HepG2 (cell line): ENCODE measurements at regions not wholly inside any gene's neighbourhood (a gene's known extent, or its start where the extent isn't known, plus 50 kb on each side); places are given as distances from the start of the nearest gene placed in this dataset.
A peak's percentile ranks its signal among the peaks of the same experiment; 100 is the strongest.

Source experiments
- ATAC-seq: fragments of 200-7000 bp; cut with Tn5 transposase; 3 replicates; pipeline ENCODE4 v1.9.1; 2020; ENCODE audit warnings: mild to moderate bottlenecking, moderate library complexity
- BruUV-seq: library from RNA; stranded (reverse); fragments of 400-500 nt; replicated peaks from 2 replicates; lab custom pipeline; 2021; lab: Mats Ljungman, UMichigan
- CTCF ChIA-PET: fragments of 300-600 bp; formaldehyde crosslinking; extraction: SDS; loops from one replicate; lab custom pipeline; 2021; ENCODE audit warnings: low total read pairs, inconsistent platforms, low intra/inter-chr PET ratio; lab: Yijun Ruan, JAX
- POLR2A ChIA-PET: fragments of 350-600 bp; sonication (Branson Sonifier 250); formaldehyde crosslinking; loops from one replicate; lab custom pipeline; 2020; ENCODE audit warnings: antibody characterized with exemption, inconsistent platforms; lab: Yijun Ruan, JAX
- DNase-seq: peaks from one replicate; pipeline ENCODE4 v3.0.0-alpha.2; 2015; ENCODE audit warnings: low spot score
- FAIRE-seq: peaks from 3 replicates; lab custom pipeline; 2011; peaks lifted over from hg19 to GRCh38; lab: Jason Lieb, UNC
- H2AFZ ChIP-seq: one replicate; pipeline ENCODE4 v1.6.1; 2011; ENCODE audit warnings: low read length, inconsistent platforms
- H3K27ac ChIP-seq: fragments of 300-600 bp; 3 replicates; pipeline ENCODE4 v1.8.0; 2011; ENCODE audit warnings: mixed run types, mild to moderate bottlenecking, mixed read lengths, low read length, inconsistent platforms; ENCODE audit not compliant: insufficient read depth; ENCODE audit errors: extremely low read length
- H3K27me3 ChIP-seq, 2 experiments: fragments of 200-600 bp in 1 of 2; 2 replicates in 1 of 2; 3 replicates in 1 of 2; pipeline versions ENCODE4 v1.6.0 to v1.8.0; 2011; ENCODE audit warnings: low read length in 2 of 2, mild to moderate bottlenecking in 2 of 2, moderate library complexity in 2 of 2, inconsistent platforms in 1 of 2; ENCODE audit not compliant: insufficient read depth in 2 of 2, control insufficient read depth in 1 of 2
- H3K36me3 ChIP-seq, 2 experiments: fragments of 200-600 bp in 1 of 2; replicated peaks in 1 of 2; 2 replicates in 1 of 2; 3 replicates in 1 of 2; pipeline versions ENCODE4 v1.5.1 to v1.8.0; 2011; ENCODE audit warnings: low read length in 2 of 2, inconsistent platforms in 1 of 2; ENCODE audit not compliant: insufficient read depth in 2 of 2, control insufficient read depth in 1 of 2
- H3K4me1 ChIP-seq: 2 replicates; pipeline ENCODE4 v1.5.1; 2012; ENCODE audit warnings: low read length, inconsistent platforms; ENCODE audit not compliant: insufficient read depth
- H3K4me2 ChIP-seq: 2 replicates; pipeline ENCODE4 v1.6.0; 2011; ENCODE audit warnings: low read depth, low read length, inconsistent platforms
- H3K4me3 ChIP-seq, 3 experiments: fragments of 200-600 bp in 1 of 3; sonication (generic), shearing (Covaris generic) in 1 of 3; replicated peaks in 1 of 3; 2 replicates each; pipeline ENCODE4 v1.5.1; 2011 to 2016; ENCODE audit warnings: low read length in 3 of 3, inconsistent platforms in 2 of 3, low read depth in 2 of 3, mild to moderate bottlenecking in 2 of 3, control low read depth in 1 of 3, mixed read lengths in 1 of 3; ENCODE audit not compliant: insufficient read depth in 1 of 3
- H3K79me2 ChIP-seq: one replicate; pipeline ENCODE4 v1.6.1; 2011; ENCODE audit warnings: low read length, inconsistent platforms; ENCODE audit not compliant: insufficient read depth
- H3K9ac ChIP-seq: 2 replicates; pipeline ENCODE4 v1.6.0; 2011; ENCODE audit warnings: mild to moderate bottlenecking, low read depth, low read length, inconsistent platforms; ENCODE audit not compliant: insufficient read depth
- H3K9me3 ChIP-seq: 2 replicates; pipeline ENCODE4 v1.5.1; 2012; ENCODE audit warnings: mild to moderate bottlenecking, low read length
- H4K20me1 ChIP-seq: 2 replicates; pipeline ENCODE4 v1.6.0; 2011; ENCODE audit warnings: inconsistent platforms, mild to moderate bottlenecking, low read length, moderate library complexity; ENCODE audit not compliant: insufficient read depth
- FOSL2 ChIP-seq: sonication (generic); formaldehyde crosslinking; IDR thresholded peaks from 2 replicates; pipeline ENCODE4 v1.4.0; 2020; ENCODE audit warnings: missing genetic modification reagents
- FOXA3 ChIP-seq: IDR thresholded peaks from 2 replicates; pipeline ENCODE4 v1.6.1; 2016; ENCODE audit warnings: missing genetic modification reagents, missing compliant biosample characterization
- MEIS2 ChIP-seq: sonication (generic); formaldehyde crosslinking; IDR thresholded peaks from 2 replicates; pipeline ENCODE4 v1.9.0; 2021; ENCODE audit warnings: mild to moderate bottlenecking, missing genetic modification reagents
- PCBP2 ChIP-seq: fragments of 200-400 bp; formaldehyde crosslinking; optimal IDR thresholded peaks from 2 replicates; pipeline ENCODE3; 2018; ENCODE audit warnings: low read length, low read depth; ENCODE audit not compliant: poor library complexity, severe bottlenecking
- PHB2 ChIP-seq: fragments of 450-650 bp; IDR thresholded peaks from 2 replicates; pipeline ENCODE4 v1.6.1; 2018; ENCODE audit not compliant: partially characterized antibody
- POGZ ChIP-seq: sonication (generic); formaldehyde crosslinking; IDR thresholded peaks from 2 replicates; pipeline ENCODE4 v1.4.0; 2020; ENCODE audit warnings: mild to moderate bottlenecking, missing genetic modification reagents
- REXO4 ChIP-seq: sonication (generic); formaldehyde crosslinking; IDR thresholded peaks from 2 replicates; pipeline ENCODE4 v1.8.0; 2022; ENCODE audit warnings: missing genetic modification reagents, mild to moderate bottlenecking, borderline replicate concordance
- RXRA ChIP-seq: sonication (generic); formaldehyde crosslinking; IDR thresholded peaks from 2 replicates; pipeline ENCODE4 v1.5.1; 2020; ENCODE audit warnings: missing genetic modification reagents
- ZMAT3 ChIP-seq: sonication (generic); formaldehyde crosslinking; conservative IDR thresholded peaks from 2 replicates; pipeline ENCODE4 v1.7.0; 2021; ENCODE audit warnings: missing genetic modification reagents
- ZNF17 ChIP-seq: sonication (generic); formaldehyde crosslinking; IDR thresholded peaks from 2 replicates; pipeline ENCODE4 v1.5.0; 2020; ENCODE audit warnings: mild to moderate bottlenecking, missing genetic modification reagents
- ZNF20 ChIP-seq: sonication (generic); formaldehyde crosslinking; IDR thresholded peaks from 2 replicates; pipeline ENCODE4 v1.4.0; 2020; ENCODE audit warnings: mild to moderate bottlenecking, moderate library complexity, missing genetic modification reagents
- ZNF260 ChIP-seq: sonication (generic); formaldehyde crosslinking; IDR thresholded peaks from 2 replicates; pipeline ENCODE4 v1.4.0; 2020; ENCODE audit warnings: missing genetic modification reagents, low read depth, mild to moderate bottlenecking, borderline replicate concordance
- ZNF264 ChIP-seq: sonication (generic); formaldehyde crosslinking; IDR thresholded peaks from 2 replicates; pipeline ENCODE4 v1.4.0; 2020; ENCODE audit warnings: missing genetic modification reagents
- ZNF296 ChIP-seq: sonication (generic); formaldehyde crosslinking; conservative IDR thresholded peaks from 2 replicates; pipeline ENCODE4 v1.5.0; 2020; ENCODE audit warnings: mild to moderate bottlenecking, missing genetic modification reagents
- ZNF430 ChIP-seq: sonication (generic); formaldehyde crosslinking; IDR thresholded peaks from 2 replicates; pipeline ENCODE4 v1.9.0; 2021; ENCODE audit warnings: mild to moderate bottlenecking, missing genetic modification reagents
- ZNF772 ChIP-seq: sonication (generic); formaldehyde crosslinking; IDR thresholded peaks from 2 replicates; pipeline ENCODE4 v1.5.0; 2020; ENCODE audit warnings: mild to moderate bottlenecking, missing genetic modification reagents
- WGBS: methylation state at CpG from one replicate; pipeline ENCODE4 v1.1.6; 2017; ENCODE audit warnings: low lambda C conversion rate; 5-methylcytosine and 5-hydroxymethylcytosine counted together
- in situ Hi-C: cut with HindIII; loops from 2 replicates; pipeline ENCODE4 v1.10.0; 2017; ENCODE audit warnings: low pct_unique_long_range_greater_than_20kb; ENCODE audit not compliant: extremely low pct_ligation_motif_present
- intact Hi-C: fragments of 100-400 bp; cut with micrococcal nuclease; formaldehyde crosslinking; loops from one replicate; pipeline ENCODE4 v1.10.0; 2022; ENCODE audit not compliant: unreplicated experiment
- TF ChIP-seq, protein P1 (sequence below): sonication (generic); formaldehyde crosslinking; IDR thresholded peaks from 2 replicates; pipeline ENCODE4 v1.4.0; 2020; ENCODE audit warnings: missing genetic modification reagents
- TF ChIP-seq, protein P2 (sequence below): sonication (generic); formaldehyde crosslinking; IDR thresholded peaks from 2 replicates; pipeline ENCODE4 v1.8.1; 2023; ENCODE audit warnings: missing genetic modification reagents, inconsistent platforms, borderline replicate concordance
- TF ChIP-seq, protein P3 (sequence below): sonication (generic); formaldehyde crosslinking; IDR thresholded peaks from 2 replicates; pipeline ENCODE4 v1.4.0; 2020; ENCODE audit warnings: missing genetic modification reagents, mild to moderate bottlenecking, borderline replicate concordance

GRCh38 chr5:109524555-109524954 is 114.8 kb upstream of the PJA2 start (continued):
- TF ChIP-seq, protein P1, sequence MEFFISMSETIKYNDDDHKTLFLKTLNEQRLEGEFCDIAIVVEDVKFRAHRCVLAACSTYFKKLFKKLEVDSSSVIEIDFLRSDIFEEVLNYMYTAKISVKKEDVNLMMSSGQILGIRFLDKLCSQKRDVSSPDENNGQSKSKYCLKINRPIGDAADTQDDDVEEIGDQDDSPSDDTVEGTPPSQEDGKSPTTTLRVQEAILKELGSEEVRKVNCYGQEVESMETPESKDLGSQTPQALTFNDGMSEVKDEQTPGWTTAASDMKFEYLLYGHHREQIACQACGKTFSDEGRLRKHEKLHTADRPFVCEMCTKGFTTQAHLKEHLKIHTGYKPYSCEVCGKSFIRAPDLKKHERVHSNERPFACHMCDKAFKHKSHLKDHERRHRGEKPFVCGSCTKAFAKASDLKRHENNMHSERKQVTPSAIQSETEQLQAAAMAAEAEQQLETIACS (CRISPR knock-in tag), result no peak
- TF ChIP-seq ZNF772, result no peak
- no peak for TF ChIP-seq ZNF260 (CRISPR knock-in tag)
- TF ChIP-seq ZNF20 (CRISPR knock-in tag), result no peak
- TF ChIP-seq FOSL2 (CRISPR knock-in tag), result no peak
- TF ChIP-seq, protein P2, sequence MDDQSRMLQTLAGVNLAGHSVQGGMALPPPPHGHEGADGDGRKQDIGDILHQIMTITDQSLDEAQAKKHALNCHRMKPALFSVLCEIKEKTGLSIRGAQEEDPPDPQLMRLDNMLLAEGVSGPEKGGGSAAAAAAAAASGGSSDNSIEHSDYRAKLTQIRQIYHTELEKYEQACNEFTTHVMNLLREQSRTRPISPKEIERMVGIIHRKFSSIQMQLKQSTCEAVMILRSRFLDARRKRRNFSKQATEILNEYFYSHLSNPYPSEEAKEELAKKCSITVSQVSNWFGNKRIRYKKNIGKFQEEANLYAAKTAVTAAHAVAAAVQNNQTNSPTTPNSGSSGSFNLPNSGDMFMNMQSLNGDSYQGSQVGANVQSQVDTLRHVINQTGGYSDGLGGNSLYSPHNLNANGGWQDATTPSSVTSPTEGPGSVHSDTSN (CRISPR knock-in tag), result no peak
- peak; percentile 58; the same call in 1 of the 2 replicates for TF ChIP-seq POGZ
- no peak for TF ChIP-seq PHB2
- no peak for TF ChIP-seq PCBP2
- 0 out of 2 replicates have a peak, but pooled peaks have one; percentile 17 for TF ChIP-seq FOXA3 (CRISPR knock-in tag)
- TF ChIP-seq ZMAT3 (CRISPR knock-in tag), result no peak
- no peak for TF ChIP-seq RXRA (CRISPR knock-in tag)
- TF ChIP-seq MEIS2 (CRISPR knock-in tag), result no peak
- TF ChIP-seq ZNF17 (CRISPR knock-in tag), result no peak

DNA sequence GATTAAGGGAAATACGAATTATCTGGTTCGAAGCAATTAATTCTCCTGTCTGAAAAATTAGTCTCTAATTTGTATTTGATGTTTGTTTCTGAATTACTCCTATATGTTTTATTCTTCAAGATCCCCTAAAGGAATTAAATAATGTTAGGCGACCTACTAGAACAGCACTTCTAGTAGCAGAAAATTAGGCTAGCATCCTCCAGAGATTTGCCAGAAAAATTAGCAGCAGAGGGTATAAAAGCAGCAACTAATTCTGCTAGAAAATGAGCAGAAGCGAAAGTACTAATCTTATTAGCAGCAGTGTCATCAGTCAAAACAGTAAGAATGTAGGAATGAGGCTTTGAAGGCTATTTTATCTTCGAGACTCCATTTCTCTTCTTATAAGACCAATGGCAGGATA is 114.3 kb upstream of the PJA2 start:
- Histone ChIP-seq H3K79me2 (no peaks in the 10 kb centered on the region), H3K4me2 (no peak overlapping the region), H3K4me1 (peaks cover 17% of the 10 kb centered on the region), H3K27ac (no peak overlapping the region), H2AFZ (no peak overlapping the region), H4K20me1 (no peaks in the 10 kb centered on the region), H3K9ac (no peak overlapping the region), H3K36me3 (no peaks in the 10 kb centered on the region), H3K27me3 (no peaks in the 10 kb centered on the region), H3K9me3 (no peaks in the 10 kb centered on the region), H3K4me3 (no peak overlapping the region)
- ChIA-PET CTCF (no interaction called here), POLR2A (no interaction called here)
- DNase-seq (no peak), FAIRE-seq (no peak), ATAC-seq (no peak)
- TF ChIP-seq ZNF430 (CRISPR knock-in tag) (no peak), ZNF296 (CRISPR knock-in tag) (no peak), ZNF264 (CRISPR knock-in tag) (no peak), REXO4 (CRISPR knock-in tag) (no peak)
- TF ChIP-seq, protein P3, sequence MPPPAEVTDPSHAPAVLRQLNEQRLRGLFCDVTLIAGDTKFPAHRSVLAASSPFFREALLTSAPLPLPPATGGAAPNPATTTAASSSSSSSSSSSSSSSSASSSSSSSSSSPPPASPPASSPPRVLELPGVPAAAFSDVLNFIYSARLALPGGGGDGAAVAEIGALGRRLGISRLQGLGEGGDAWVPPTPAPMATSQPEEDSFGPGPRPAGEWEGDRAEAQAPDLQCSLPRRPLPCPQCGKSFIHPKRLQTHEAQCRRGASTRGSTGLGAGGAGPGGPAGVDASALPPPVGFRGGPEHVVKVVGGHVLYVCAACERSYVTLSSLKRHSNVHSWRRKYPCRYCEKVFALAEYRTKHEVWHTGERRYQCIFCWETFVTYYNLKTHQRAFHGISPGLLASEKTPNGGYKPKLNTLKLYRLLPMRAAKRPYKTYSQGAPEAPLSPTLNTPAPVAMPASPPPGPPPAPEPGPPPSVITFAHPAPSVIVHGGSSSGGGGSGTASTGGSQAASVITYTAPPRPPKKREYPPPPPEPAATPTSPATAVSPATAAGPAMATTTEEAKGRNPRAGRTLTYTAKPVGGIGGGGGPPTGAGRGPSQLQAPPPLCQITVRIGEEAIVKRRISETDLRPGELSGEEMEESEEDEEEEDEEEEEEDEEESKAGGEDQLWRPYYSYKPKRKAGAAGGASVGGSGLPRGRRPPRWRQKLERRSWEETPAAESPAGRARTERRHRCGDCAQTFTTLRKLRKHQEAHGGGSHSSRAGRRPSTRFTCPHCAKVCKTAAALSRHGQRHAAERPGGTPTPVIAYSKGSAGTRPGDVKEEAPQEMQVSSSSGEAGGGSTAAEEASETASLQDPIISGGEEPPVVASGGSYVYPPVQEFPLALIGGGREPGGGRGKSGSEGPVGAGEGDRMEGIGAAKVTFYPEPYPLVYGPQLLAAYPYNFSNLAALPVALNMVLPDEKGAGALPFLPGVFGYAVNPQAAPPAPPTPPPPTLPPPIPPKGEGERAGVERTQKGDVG, result no peak
- in situ Hi-C loops (no loop called here), intact Hi-C loops (no loop called here)
- WGBS, result 16% methylated on average over 5 of the region's 5 CpGs
- BruUV-seq, result no TSS peak
